Inflammatory macrophage (primary cell): ENCODE measurements at regions not wholly inside any gene's neighbourhood (a gene's known extent, or its start where the extent isn't known, plus 50 kb on each side); places are given as distances from the start of the nearest gene placed in this dataset.

Source experiments
- DNase-seq, 2 donors: peaks; one replicate each; pipeline ENCODE4 v3.0.0-alpha.2; 2020 to 2022

DNA sequence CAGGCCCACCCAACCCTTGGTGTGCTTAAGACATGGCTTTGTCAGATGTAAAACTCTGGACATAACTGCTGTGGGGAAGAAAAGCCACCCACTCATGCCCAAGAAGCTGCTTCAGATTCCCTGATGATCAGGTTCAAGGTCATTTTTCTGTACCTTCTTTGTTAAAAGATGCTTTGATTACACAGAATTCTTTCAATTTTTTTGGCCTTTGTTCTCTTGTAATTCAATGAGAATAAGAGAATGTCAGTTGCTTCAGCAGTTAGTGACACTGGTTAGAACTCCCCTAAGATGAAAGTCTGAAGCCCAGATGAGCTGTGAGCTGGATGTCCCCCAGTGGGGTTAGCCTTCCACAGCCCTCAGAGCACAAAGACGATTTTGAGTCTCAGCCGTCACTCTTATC lies 152.7 kb downstream of the CHRM3 start:
- no peak for DNase-seq

DNA sequence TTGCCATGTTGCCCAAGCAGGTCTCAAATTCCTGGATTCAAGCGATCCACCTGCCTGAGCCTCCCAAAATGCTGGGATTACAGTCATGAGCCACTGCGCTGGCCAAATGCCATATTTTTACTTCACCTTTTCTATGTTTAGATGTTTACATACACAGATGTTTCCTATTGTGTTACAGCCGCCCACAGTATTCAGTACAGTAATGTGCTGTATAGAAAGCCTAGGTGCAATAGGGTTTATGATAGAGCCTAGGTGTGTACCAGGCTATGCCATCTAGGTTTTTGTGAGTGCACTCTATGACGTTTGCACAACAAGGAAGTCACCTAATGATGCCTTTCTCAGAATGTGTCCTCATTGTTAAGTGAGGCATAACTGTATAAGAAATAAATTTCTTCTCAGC lies 153.4 kb downstream of the CHRM3 start:
- no peak for DNase-seq

DNA sequence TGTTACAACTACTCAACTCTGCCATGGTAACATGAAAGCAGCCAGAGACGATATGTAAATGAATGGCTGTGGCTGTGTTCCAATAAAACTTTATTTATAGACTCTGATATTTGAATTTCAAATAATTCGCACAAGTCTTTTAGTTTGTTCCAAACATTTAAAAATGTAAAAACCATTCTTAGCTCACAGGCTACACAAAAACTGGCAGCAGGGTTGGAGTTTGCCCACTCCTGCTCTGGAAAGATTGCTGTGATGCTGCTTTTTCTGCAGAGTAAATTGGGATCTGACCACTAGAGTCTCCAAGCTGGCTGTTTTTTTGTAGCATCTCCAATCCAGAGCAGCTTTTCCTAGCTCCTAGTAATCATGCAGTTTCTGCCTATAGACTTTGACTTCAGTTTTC lies 157.5 kb downstream of the CHRM3 start:
- DNase-seq, result no peak

DNA sequence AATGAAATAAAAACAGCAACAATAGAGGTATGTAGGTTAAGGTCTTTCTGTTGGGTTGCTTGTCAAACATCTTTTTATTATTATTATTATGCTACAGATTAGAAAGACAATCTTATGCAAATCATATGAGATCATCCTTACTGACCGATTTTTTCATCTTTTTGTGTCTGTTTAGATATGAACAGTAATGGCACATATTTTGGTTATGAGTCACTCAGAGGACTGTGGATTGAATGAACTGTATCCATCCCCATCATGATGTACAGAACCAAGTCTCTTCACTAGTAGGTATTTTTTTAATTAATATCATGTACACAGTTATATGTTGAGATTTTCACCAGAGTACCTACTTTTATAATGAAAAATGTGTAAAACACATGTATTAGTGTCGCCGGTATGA lies 159.1 kb downstream of the CHRM3 start:
- no peak for DNase-seq

DNA sequence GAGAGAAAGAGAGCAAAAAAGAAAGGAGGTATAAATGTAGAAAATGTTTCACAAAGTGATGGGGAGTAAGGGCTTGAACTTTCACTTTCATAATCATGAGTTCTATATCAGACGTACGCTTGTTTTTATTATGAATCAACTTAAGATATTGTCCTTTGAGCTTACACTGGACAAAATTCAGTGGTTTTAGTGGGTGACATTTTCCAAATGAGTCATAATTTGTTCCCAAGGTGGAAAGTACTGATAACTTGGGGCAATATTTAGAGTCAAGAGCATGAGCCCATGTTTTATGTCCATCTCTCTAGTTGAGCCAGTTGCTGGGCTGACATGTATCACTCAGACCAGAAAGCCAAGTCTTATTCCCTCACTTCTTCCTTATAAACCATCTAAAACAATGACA lies 161.6 kb downstream of the CHRM3 start:
- DNase-seq, result no peak

DNA sequence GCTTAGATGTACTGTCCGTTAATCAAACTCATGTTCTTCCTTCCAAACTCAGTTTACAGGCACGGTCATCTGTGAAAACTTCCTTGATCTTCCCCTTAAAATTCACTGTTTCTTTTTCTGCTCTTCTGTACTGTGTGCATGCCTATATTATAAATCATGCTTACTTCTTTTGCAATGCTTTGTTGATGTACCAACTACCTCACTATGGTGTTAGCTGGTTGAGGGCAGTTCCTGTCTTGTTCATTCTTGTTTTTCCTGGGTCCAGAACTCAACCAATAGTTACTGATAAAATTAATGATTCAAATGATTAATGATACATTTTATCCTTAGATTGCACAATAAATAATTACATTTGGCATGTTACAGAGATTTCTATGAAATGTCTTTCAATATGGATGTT lies 163.8 kb downstream of the CHRM3 start:
- DNase-seq, result no peak

DNA sequence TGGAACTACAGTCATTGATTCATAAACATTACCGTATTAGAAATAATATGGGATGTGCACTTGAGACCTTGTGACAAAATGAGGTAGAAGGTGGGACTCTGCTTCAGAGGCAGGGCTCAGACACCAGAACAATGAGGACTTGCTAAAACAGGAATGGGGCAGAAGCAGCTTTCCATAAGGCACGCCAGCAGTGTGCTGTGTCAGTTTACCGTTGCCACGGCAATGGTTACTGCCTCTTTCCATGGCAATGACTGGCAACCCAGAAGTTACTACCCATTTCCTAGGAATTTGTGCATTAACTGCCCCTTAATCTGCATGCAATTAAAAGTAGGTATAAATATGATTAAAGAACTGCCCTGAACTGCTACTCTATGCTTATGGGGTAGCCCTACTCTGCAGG lies 169.0 kb downstream of the CHRM3 start:
- no peak for DNase-seq

DNA sequence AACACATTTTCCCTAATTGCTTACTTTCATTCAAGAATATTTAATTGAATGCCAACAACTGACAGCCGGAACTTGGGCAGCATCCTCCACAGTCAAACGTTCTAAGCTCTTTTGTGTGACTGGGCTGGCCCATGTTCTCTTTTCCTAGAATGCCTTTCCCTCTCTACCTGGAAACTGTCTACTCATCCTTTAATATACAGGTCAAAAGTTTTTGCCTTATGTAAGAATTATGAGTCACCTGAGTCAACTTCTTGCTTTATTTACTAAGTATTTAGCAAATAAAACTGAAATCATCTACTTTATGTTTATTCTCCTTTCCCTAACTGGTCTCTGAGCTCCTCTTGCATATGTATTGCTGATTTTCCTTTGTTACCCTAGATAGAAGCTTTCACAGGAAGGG lies 172.2 kb downstream of the CHRM3 start:
- DNase-seq, result no peak

DNA sequence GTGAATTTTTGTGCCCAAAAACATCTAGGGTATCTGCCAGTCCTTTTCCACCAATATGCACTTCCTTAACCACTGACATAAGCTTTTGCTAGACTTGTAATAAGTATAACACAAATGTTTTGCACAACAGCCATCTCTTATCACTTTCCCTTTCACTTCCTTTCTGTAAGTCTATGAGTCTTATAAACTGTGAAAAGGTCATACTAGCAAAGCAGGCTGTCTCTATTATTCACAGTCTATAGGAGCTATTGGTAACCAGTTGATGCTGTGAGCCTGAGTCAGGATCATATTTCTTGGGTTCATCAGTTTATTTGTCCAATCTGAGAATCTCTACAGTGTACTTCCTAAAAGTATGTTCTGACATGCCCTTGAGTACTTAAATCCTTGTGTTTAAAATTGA lies 172.6 kb downstream of the CHRM3 start:
- peak; percentile 54 to 67 for DNase-seq

DNA sequence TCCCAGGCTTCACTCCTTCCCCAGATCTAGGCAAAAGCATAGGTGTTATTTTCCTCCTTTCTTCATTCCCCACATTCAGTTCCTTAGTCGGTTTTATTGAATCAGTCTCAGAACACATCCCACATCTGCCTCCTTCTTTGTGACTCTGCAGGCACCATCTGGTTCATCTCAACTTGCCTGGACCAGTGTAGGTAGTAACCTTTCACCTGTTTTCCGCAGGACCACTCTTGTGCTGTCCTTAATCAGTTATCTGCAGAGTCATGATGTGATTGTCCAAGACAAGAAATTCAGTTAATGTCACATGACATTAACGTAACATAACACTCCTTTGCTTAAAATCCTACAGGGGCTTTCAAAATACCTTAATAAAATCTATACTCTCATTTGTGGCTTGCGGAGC lies 174.6 kb downstream of the CHRM3 start:
- DNase-seq, result no peak

DNA sequence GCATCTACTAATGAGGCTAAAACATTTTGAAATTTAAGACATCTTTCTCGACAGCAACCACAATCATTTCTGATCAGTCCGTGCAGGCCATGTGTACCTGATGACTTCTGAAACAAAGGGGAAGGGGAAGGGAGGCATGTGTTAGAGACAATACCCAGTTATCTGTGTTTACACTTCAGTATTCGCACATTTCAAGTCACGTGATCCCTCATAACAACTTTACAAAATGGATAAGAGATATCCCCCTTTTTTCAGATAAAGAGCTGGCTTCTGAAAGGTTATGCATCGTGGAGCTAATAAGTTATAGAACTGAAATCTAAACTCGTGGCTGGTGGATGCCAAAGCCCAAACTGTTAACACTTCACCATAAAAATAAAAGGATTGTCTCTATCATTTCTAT lies 175.7 kb downstream of the CHRM3 start:
- DNase-seq, result no peak

DNA sequence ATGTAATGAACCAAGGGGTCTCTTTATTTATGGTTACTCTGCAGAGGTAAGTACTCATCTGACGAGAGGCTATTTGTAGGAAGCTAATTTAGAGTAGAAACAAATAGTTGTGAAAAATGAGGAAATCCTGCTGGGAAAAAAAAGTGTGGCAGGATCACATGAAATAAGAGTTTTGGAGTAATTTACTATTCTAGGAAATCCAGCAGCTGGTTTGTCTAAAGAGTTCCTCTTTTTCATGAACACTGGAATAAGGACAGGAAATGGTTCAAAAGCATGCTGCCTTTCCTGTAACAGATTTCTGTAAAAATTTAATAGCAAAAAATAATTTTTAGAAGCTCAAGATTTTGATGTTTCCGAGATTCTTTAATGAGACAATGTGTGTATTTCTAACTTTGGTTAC lies 177.3 kb downstream of the CHRM3 start:
- DNase-seq, result peak; percentile 69 to 77

DNA sequence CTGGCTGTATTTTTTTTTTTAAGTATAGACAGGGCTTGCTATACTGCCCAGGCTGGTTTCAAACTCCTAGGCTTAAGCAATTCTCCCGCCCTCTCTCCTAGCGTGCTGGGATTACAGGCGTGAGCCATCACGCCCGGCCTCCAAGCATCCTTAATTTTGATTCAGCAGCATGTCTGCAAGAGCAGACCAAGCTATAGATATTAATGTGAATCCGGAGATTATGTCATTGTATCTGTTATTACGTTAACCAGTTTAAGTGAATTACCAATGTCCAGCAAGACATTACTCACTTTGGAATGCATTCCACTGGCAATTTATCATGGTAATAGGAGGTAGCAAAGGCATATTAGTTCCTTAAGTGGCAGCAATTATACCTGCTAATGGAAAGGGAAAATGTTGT lies 179.7 kb downstream of the CHRM3 start:
- no peak for DNase-seq

DNA sequence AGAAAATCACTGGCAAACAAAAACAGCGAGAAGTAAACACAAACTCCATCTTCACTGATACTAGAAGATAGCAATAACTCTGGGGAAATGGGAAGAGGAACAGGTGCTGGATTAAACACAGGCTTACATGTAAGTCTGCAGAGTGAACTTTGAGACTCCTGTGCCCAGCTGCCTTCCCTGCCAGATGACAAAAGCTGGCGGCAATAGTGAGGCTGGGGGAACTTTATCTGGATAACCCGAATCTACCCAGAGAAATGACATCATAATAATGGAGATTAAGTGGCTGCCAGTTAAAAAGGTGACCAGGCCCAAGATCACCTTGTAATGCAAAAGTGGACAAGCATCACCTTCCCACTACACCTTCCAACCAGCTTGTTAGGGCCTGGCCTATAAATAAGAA lies 184.5 kb downstream of the CHRM3 start:
- DNase-seq, result no peak

DNA sequence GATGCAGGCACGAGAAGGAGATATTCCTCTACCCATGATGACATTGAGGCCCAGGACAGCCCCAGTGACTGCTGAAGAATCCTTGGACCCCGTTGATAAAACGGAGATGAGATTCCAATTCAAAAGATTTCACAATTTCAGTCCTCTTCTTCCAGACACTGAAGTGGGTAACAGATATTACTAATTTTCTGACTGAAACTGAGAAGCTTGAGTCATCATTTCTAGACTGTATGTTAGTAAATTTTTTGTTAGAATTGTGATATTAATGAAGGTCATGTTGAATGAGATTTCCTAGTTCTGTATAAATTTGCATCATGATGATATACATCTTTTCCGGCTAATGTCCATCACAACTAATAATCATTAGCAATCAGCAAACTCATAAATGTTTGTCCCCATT lies 185.8 kb downstream of the CHRM3 start:
- no peak for DNase-seq

DNA sequence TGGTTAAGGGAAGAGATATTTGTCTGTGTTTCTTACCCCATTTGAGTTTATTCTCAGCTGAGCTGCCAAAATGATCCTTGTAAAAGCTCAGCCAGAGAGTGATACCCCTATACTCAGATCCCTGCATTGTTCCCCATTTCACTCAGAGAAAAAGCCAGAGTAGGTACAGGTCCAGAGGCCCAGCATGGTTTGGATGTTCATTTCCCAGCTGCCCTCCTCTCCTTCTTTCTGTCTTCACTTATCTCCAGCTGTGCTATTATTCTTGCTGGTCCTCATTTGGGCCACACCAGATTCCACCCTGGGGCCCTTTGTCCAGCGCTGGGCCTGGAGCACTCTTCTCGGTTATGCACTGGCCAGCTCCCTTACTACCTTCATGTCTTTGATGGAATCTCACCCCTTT lies 187.7 kb downstream of the CHRM3 start:
- no peak for DNase-seq

DNA sequence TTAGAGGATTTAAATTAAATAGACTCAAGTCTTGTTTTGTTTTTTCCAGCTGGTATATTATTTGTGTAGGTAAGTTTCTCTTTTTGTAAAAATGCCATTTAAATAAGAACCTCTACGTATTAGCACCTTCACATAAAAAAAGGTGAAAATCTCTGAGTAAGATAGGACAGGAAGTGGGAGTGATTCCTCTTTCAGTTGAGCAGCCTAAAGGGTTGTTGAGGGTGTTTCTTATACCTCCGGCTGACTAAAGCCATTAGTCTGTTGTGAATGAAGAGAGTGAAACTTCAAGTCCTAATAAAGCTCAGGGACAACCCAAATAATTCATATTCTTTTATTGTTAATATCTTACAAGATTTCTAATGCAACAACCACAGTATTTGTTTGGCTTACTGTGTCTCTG lies 188.7 kb downstream of the CHRM3 start:
- DNase-seq, result no peak

DNA sequence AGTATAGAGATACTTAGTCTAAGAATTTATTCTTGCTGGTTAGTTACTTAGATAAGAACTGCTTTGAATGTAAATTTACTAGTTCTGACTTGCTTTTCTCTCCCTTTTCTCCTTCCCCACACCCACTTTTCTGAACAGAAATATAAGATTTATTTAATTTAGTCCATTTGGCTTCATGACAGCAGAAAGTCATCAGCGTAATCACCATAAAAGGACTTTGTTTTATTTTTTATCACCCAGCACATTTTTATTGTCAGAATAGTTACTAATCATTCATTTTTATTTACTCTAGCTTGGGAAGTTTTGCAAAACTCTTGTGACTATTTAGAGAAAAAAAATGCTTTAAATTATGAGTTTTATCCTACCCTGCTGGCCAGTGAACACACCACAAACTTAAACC lies 197.2 kb downstream of the CHRM3 start:
- no peak for DNase-seq

DNA sequence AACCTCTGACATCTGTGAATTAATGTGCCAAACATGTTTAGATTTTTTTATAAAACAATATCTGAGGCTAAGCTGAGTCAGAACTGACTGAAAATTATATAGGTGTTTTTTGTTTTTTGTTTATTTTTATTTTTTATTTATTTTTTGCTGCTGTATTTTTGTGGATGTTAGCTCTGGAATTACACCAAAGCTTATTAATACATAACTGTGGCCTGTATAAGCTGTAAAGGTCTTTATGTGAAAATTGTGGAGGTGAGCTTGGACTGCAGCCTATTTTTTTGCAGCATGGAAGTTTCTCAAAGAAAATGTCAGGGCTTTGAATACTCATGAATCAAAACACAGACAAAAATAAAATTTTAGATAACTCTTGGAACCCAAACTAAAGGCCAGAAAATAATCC lies 199.8 kb downstream of the CHRM3 start:
- DNase-seq, result no peak

DNA sequence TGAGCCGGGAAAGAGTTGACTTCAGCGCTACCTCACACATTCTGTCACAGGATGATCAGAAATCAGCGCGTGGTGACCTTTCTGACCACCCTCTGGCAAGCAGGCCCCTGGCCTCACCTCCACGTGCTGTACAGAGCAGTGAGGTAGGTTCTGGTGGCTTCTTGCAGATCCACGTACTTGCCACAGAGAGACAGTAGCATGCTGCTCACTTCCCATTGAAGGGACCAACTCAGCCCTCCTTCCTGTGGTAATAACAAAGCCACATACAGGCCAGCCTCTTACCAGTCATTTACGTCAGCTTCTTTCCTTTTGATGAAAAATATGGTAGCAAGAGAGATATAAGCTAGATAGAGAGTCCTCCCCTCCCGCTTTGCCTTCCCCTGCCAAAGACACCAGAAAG lies 200.7 kb downstream of the CHRM3 start:
- no peak for DNase-seq

DNA sequence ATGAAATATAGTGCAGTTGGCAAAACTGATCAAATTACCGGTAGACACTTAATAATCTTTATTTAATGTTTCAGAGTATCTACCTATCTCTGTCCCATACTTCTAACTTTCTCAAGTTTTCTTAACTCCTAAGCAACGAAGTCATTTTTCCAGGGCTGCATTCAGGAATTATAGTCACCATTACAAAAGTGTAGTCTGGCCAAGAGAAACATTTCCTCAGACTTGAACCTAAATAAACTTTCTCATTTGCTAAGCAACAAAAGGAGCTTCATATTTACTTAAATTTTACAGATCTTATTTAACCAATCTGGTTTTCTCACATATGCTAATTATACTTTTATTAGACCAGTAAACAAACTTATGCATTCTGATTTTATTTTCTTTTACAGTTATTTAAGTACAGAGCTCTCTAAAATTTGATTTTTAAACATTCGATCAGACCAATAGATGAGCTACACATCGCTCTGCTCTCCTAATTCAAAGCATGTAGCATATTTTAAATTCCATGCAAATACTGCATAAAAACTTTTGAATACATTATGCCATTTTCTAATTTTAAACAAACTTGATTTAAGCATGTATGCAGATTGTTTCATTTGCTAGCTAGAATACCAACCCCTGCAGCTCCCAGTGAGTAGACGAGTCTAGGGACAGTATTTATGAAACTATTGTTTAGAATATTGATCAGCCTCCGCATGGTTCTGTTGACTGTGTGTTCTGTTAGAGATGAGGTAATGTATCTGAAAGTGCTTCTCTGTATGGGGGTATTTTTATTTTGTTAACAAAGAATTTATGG lies 201.4 kb downstream of the CHRM3 start:
- DNase-seq, result no peak

DNA sequence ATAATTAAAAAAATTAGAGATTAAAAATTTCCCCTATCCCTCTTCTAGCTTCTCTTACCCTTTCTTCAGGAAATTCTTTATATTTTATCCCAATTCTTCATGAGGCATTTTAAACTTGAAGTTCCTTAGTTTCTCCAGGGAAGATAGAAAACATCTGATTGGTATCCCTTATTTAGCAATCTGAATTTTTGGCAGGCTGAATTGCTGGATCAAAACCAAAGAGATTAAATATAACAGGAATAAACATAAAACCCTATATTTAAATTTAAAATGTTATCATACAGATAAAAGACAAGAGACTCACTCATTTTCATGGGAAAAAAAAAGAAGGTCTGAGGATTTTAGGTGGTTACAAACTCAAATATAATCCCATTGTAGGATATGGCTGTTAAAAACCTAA lies 204.2 kb downstream of the CHRM3 start:
- no peak for DNase-seq

DNA sequence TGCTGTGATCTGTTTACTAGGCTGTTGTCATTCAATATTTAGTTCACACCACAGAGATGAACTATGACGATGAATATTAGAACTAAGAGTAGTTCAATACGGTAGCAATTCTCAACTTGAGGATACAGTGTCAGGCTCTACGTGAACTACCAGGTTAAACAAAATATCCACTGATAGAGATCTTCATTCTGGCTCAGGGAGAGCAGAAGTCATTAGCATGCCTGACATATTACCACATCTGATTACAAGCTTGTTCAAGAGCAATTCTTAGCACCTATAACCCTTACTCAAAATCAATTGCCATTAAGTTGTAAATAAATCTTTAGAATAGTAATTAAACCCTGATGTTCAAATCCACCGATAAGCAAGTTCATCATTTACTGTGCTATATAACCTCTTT lies 207.2 kb downstream of the CHRM3 start:
- no peak for DNase-seq

DNA sequence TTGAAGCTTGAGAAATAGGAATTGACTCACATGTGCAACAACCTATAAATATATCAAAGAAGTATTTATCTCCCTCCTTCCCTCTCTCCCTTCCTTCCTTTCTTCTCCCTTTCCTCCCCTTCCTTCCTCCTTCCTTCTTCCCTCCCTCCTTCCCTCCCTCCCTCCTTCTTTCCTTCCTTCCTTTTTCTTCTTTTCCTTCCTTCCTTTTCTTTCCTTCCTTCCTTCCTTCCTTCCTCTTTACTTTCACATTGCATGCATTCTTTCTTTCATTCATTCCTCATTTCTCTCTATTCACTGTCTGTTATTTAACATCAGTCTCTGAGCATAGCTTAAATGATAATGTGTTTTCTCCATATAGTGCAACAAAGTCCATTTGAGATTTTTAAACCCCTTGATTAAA lies 214.2 kb downstream of the CHRM3 start:
- no peak for DNase-seq

DNA sequence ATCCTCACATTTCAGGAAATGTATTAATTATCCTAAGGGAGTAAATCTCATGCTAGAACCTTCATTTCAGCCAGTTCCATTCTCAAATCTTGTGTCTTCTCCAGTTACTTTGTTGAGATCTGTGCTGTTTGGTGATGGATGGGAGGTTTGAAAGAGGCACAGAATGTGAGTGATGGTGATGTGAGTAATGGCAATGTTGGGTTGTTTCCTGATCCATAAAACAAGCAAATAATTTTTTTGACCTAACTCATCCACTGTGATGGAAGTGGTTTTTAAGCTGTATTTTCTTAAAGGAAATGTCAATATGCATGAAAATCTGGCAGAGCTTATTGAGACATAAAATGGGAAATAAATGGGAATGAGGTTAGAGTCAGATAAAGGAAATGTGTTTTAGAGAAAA lies 214.7 kb downstream of the CHRM3 start:
- DNase-seq, result no peak
